ENCODE measurements at regions not wholly inside any gene's neighbourhood (a gene's known extent, or its start where the extent isn't known, plus 50 kb on each side); places are given as distances from the start of the nearest gene placed in this dataset.

- no peak overlapping the region for H3K4me3 Mint-ChIP-seq
- peaks cover 0 to 2% (median 0%) of the 10 kb centered on the region in 5 donors for H3K27me3 Mint-ChIP-seq
- peaks cover 0 to 2% (median 0%) of the 10 kb centered on the region in 9 donors for H3K9me3 Mint-ChIP-seq
- no peaks in the 10 kb centered on the region for H3K4me1 Mint-ChIP-seq
- DNase-seq (no peak), ATAC-seq (no peak)
- H3K36me3 Mint-ChIP-seq = no peaks in the 10 kb centered on the region
- POLR2A ChIA-PET = no interaction called here
- H3K27ac Mint-ChIP-seq = no peak overlapping the region
Measured at GRCh38 chr6:119985952-119986736, 636.6 kb upstream of the MAN1A1 start.

- Mint-ChIP-seq H3K9me3 (no peaks in the 10 kb centered on the region), H3K4me1 (peaks cover 0 to 4% (median under 1%) of the 10 kb centered on the region in 4 donors), H3K27ac (no peak overlapping the region), H3K27me3 (peaks cover 0 to 2% (median 0%) of the 10 kb centered on the region in 5 donors), H3K4me3 (no peak overlapping the region), H3K36me3 (no peaks in the 10 kb centered on the region)
- ATAC-seq (no peak), DNase-seq (no peak)
- POLR2A ChIA-PET = no interaction called here
Measured at GRCh38 chr6:119980802-119981201, 631.2 kb upstream of the MAN1A1 start.

DNA sequence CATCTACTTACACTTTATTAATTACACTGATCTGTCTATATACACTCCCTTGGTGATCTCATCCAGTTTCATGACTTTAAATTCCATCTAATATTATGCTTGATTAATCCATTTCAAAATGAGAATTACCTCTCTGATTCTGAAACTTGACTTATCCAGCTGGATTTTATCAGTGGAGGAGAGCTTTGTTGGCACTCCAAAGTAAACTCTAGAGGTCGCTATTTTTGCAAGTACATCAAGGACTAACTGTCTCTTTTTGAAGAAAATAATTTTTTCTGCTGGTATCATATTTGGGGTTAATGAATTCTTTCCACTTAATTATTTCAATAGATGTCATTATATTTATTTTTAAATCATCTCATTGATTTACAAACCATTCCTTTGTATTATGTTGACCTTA lies 630.3 kb upstream of the MAN1A1 start:
- Mint-ChIP-seq H3K4me3 (no peak overlapping the region), H3K27me3 (no peaks in the 10 kb centered on the region), H3K27ac (no peak overlapping the region), H3K9me3 (no peaks in the 10 kb centered on the region), H3K4me1 (peaks cover 0 to 4% (median under 1%) of the 10 kb centered on the region in 4 donors), H3K36me3 (no peaks in the 10 kb centered on the region)
- no peak for ATAC-seq
- POLR2A ChIA-PET = no interaction called here
- DNase-seq = no peak

DNA sequence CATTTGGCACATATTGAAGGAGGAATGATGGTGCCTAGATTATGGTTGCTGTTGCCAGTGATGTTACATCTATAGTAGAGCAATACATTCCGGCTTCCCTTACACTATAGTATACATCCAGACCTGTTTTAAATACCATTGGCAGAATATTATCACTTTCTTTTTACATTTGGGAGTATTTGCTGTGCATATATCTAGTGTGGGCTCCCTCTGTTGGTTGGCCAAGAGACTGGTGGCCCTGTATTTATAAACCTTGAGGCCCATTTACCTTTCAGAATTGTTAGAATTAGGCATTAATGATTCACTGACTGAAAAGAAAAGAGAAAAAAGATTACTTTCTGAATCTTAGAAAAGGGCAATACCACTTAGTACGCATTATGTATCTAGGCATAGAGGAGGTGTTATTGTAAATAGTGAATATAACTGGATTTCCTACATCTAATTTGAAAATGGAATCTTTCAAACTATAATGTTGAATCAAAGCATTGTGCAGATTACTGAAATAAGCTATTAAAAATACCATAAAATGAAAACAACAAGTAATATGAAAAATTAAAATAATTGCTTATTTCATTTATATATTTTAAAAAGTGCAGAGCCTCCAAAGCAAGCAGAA lies 628.8 kb upstream of the MAN1A1 start:
- no peaks in the 10 kb centered on the region for H3K27me3 Mint-ChIP-seq
- DNase-seq = peak in 1 of 10 donors; percentile 11
- H3K9me3 Mint-ChIP-seq = no peaks in the 10 kb centered on the region
- no peak for ATAC-seq
- peaks cover 0 to 4% (median under 1%) of the 10 kb centered on the region in 4 donors for H3K4me1 Mint-ChIP-seq
- H3K36me3 Mint-ChIP-seq = no peaks in the 10 kb centered on the region
- POLR2A ChIA-PET = no interaction called here
- no peak overlapping the region for H3K27ac Mint-ChIP-seq
- no peak overlapping the region for H3K4me3 Mint-ChIP-seq

GRCh38 chr6:119974430-119975159 lies 625.0 kb upstream of the MAN1A1 start:
- ATAC-seq (no peak), DNase-seq (no peak)
- Mint-ChIP-seq H3K4me3 (no peak overlapping the region), H3K27me3 (no peaks in the 10 kb centered on the region), H3K4me1 (peaks cover 0 to 4% (median under 1%) of the 10 kb centered on the region in 4 donors), H3K27ac (no peak overlapping the region), H3K9me3 (no peaks in the 10 kb centered on the region), H3K36me3 (no peaks in the 10 kb centered on the region)
- POLR2A ChIA-PET = no interaction called here

GRCh38 chr6:119966484-119966883 lies 616.9 kb upstream of the MAN1A1 start:
- DNase-seq (no peak), ATAC-seq (no peak)
- Mint-ChIP-seq H3K36me3 (no peaks in the 10 kb centered on the region), H3K9me3 (no peaks in the 10 kb centered on the region), H3K27ac (no peak overlapping the region), H3K4me1 (no peaks in the 10 kb centered on the region), H3K27me3 (peaks cover 0 to 7% (median 0%) of the 10 kb centered on the region in 5 donors), H3K4me3 (no peak overlapping the region)
- POLR2A ChIA-PET = no interaction called here

DNA sequence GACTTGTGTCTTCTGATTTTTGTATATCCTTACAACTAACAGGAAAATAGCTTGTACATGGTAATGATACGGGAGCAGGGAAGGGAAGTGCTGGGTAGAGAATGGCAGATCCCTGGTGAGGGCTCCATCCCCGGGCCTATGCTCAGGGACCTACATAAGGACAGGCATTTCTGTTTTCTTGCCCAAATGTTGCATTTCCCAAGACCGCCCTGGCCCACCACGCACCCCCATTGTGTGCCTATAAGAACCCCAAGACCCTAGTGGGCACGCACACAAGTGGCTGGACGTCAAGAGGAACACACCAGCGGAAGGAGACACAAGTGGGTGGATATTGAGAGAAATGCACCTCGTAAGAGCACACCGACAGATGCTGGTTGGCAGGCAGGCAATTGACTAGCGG lies 616.3 kb upstream of the MAN1A1 start:
- POLR2A ChIA-PET = no interaction called here
- H3K4me3 Mint-ChIP-seq = no peak overlapping the region
- no peaks in the 10 kb centered on the region for H3K36me3 Mint-ChIP-seq
- no peak overlapping the region for H3K27ac Mint-ChIP-seq
- H3K9me3 Mint-ChIP-seq = no peaks in the 10 kb centered on the region
- ATAC-seq = no peak
- peaks cover 0 to 7% (median 0%) of the 10 kb centered on the region in 5 donors for H3K27me3 Mint-ChIP-seq
- H3K4me1 Mint-ChIP-seq = no peaks in the 10 kb centered on the region
- DNase-seq = no peak

DNA sequence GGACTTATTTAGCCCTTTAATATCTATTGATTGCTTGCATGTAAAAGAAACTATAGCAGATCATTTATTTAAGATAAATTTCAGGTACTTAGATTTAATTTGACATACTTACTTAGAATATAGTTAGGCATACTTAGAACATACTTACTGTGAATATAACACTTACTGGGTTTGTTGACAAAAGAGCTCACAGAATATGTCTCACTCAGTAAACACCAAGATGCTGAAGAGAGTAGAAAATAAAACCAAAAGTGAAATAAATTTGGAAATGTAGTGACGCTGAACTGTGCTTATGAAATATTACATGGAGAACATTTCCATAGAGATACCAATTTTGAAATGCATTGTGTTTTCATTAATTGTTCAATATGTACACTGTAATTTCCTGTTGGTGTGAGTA lies 615.4 kb upstream of the MAN1A1 start:
- H3K4me3 Mint-ChIP-seq = no peak overlapping the region
- no peaks in the 10 kb centered on the region for H3K9me3 Mint-ChIP-seq
- H3K36me3 Mint-ChIP-seq = no peaks in the 10 kb centered on the region
- H3K4me1 Mint-ChIP-seq = no peaks in the 10 kb centered on the region
- H3K27ac Mint-ChIP-seq = no peak overlapping the region
- POLR2A ChIA-PET = no interaction called here
- DNase-seq (no peak), ATAC-seq (no peak)
- peaks cover 0 to 7% (median 0%) of the 10 kb centered on the region in 5 donors for H3K27me3 Mint-ChIP-seq

DNA sequence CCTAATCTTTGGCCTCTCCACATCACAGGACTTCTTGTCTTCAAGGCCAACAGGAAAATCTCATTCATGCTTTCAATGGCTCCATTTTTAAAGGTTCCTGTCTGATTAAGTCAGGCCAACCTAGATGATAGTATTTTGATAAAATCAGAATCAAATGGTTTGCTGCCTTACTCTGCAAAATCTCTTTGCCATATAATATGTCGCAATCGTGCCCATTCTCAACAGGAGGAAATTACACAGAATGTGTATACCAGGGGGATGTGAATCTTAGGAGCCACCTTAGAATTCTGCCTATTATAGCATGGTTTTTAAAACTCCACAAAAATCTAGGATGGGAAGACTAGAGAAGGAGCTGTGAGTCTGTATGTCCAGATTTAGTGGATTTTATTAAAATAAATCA lies 612.9 kb upstream of the MAN1A1 start:
- peaks cover 0 to 7% (median 0%) of the 10 kb centered on the region in 5 donors for H3K27me3 Mint-ChIP-seq
- POLR2A ChIA-PET = no interaction called here
- no peak overlapping the region for H3K27ac Mint-ChIP-seq
- H3K4me3 Mint-ChIP-seq = no peak overlapping the region
- ATAC-seq = no peak
- no peak for DNase-seq
- H3K36me3 Mint-ChIP-seq = no peaks in the 10 kb centered on the region
- no peaks in the 10 kb centered on the region for H3K4me1 Mint-ChIP-seq
- H3K9me3 Mint-ChIP-seq = no peaks in the 10 kb centered on the region

DNA sequence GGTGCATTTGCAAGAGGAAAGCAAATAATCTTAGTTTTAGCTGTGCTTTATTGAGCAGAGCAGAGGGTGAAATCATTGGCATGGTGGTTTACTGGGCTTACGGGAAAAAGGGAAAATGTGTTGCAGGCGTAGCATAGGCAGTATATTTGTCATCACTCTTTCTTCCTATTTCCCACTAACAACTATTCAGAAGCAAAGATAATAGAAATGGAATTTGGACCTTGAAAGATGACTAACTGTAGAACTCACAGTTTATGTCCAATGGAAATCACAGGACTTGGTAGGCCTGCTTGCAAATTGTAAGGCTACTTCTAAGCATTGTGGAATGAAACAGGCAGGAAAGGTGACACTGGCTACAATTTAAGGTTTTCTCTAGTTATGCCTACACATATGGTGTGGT lies 611.9 kb upstream of the MAN1A1 start:
- H3K27me3 Mint-ChIP-seq = peaks cover 0 to 7% (median 0%) of the 10 kb centered on the region in 5 donors
- POLR2A ChIA-PET = no interaction called here
- H3K4me3 Mint-ChIP-seq = no peak overlapping the region
- no peaks in the 10 kb centered on the region for H3K36me3 Mint-ChIP-seq
- H3K9me3 Mint-ChIP-seq = no peaks in the 10 kb centered on the region
- no peaks in the 10 kb centered on the region for H3K4me1 Mint-ChIP-seq
- DNase-seq = no peak
- H3K27ac Mint-ChIP-seq = no peak overlapping the region
- ATAC-seq = no peak

GRCh38 chr6:119960456-119960855 lies 610.9 kb upstream of the MAN1A1 start:
- POLR2A ChIA-PET = no interaction called here
- Mint-ChIP-seq H3K9me3 (no peaks in the 10 kb centered on the region), H3K27me3 (no peaks in the 10 kb centered on the region), H3K4me1 (no peaks in the 10 kb centered on the region), H3K27ac (no peak overlapping the region), H3K36me3 (no peaks in the 10 kb centered on the region), H3K4me3 (no peak overlapping the region)
- no peak for ATAC-seq
- DNase-seq = no peak

DNA sequence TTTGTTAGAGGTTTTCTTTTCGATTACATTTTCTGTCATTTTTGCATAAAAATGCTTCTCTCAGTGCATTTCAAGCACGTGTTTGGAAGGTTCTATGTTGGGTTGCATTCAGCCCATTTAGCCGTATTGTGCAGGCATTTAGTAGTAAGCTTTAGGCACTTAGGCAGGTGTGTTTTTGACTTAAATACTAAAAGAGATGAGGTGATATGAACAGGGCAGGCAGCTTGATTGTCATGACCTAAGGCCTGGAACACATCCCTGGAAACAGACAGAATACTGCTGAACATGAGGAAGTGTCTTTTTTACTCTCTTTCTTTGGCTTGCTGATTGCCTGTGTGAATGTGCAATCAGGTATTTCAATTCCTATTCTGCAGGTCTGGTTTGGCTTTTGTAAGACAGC lies 610.5 kb upstream of the MAN1A1 start:
- Mint-ChIP-seq H3K27ac (no peak overlapping the region), H3K9me3 (no peaks in the 10 kb centered on the region), H3K27me3 (no peaks in the 10 kb centered on the region), H3K4me1 (no peaks in the 10 kb centered on the region), H3K36me3 (no peaks in the 10 kb centered on the region), H3K4me3 (no peak overlapping the region)
- DNase-seq (no peak), ATAC-seq (no peak)
- POLR2A ChIA-PET = no interaction called here

DNA sequence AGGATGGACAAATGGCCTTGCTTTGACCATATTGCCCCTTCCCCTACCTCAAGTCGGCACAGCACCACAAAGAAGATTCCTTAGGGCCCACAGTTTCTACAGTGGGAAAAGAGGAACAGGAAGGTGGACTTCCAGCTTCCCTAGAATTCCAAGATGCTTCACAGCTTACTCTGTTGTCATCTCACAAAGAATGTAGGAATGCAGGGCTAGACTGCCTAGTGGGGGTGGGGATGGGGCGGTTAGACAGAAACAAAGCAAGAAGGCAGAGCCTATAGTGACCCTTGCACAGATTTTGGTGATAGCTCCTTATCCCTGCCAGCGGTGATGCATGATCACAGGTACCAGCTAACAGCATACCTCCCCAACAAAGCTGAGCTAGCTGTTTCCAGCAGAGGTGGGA lies 607.6 kb upstream of the MAN1A1 start:
- H3K4me1 Mint-ChIP-seq = no peaks in the 10 kb centered on the region
- POLR2A ChIA-PET = no interaction called here
- no peak overlapping the region for H3K4me3 Mint-ChIP-seq
- ATAC-seq (no peak), DNase-seq (no peak)
- H3K36me3 Mint-ChIP-seq = no peaks in the 10 kb centered on the region
- H3K27ac Mint-ChIP-seq = no peak overlapping the region
- H3K27me3 Mint-ChIP-seq = peaks cover 0 to 2% (median 0%) of the 10 kb centered on the region in 5 donors
- peaks cover 0 to 7% (median 0%) of the 10 kb centered on the region in 9 donors for H3K9me3 Mint-ChIP-seq
